Tibial nerve (tissue), 4 donors: ENCODE measurements at regions not wholly inside any gene's neighbourhood (a gene's known extent, or its start where the extent isn't known, plus 50 kb on each side); places are given as distances from the start of the nearest gene placed in this dataset.

ENCODE experiments used
- DNase-seq, 2 donors: peaks; one replicate each; pipeline ENCODE4 v3.0.0-alpha.2; 2019; ENCODE audit warnings: low spot score in 2 of 2
- H3K27ac ChIP-seq, 4 donors: fragments of 200-600 bp; sonication (generic) in 3 of 4; one replicate each; pipeline ENCODE4 v1.5.1; 2017 to 2019; ENCODE audit warnings: mild to moderate bottlenecking in 1 of 4
- H3K27me3 ChIP-seq, 2 donors: fragments of 200-600 bp; sonication (generic) in 1 of 2; one replicate each; pipeline versions ENCODE4 v1.5.1 to v1.6.0; 2017 to 2019
- H3K36me3 ChIP-seq, 3 donors: fragments of 200-600 bp; sonication (generic); one replicate each; pipeline ENCODE4 v1.5.1; 2018 to 2019
- H3K4me1 ChIP-seq, 4 donors: fragments of 200-600 bp; sonication (generic) in 3 of 4; one replicate each; pipeline ENCODE4 v1.5.1; 2017 to 2019
- H3K4me3 ChIP-seq, 4 donors: fragments of 200-600 bp; sonication (generic) in 3 of 4; one replicate each; pipeline ENCODE4 v1.5.1; 2017 to 2019; ENCODE audit warnings: mild to moderate bottlenecking in 1 of 4, moderate library complexity in 1 of 4
- H3K9me3 ChIP-seq, 4 donors: fragments of 200-600 bp; sonication (generic) in 3 of 4; one replicate each; pipeline ENCODE4 v1.5.1; 2017 to 2019
- EP300 ChIP-seq, 2 donors: sonication (generic); formaldehyde crosslinking; IDR thresholded peaks; one replicate each; pipeline ENCODE4 v1.6.1; 2017; ENCODE audit warnings: antibody characterized with exemption in 2 of 2, mild to moderate bottlenecking in 1 of 2
- POLR2A ChIP-seq, 2 donors: fragments of 450-650 bp; IDR thresholded peaks; one replicate each; pipeline ENCODE4 v1.6.1; 2017; ENCODE audit warnings: antibody characterized with exemption in 2 of 2, mild to moderate bottlenecking in 2 of 2, moderate library complexity in 2 of 2
- WGBS, 2 donors: methylation state at CpG; one replicate each; pipeline ENCODE4 v1.1.5; 2018; 5-methylcytosine and 5-hydroxymethylcytosine counted together
- TF ChIP-seq, protein P1 (sequence below), 5 experiments: fragments of 200-600 bp in 3 of 5; fragments of 450-650 bp in 2 of 5; sonication (generic) in 3 of 5; IDR thresholded peaks; one replicate each; pipeline ENCODE4 v1.5.1; 2016 to 2019; ENCODE audit warnings: antibody characterized with exemption in 5 of 5, mild to moderate bottlenecking in 3 of 5, moderate library complexity in 2 of 5

DNA sequence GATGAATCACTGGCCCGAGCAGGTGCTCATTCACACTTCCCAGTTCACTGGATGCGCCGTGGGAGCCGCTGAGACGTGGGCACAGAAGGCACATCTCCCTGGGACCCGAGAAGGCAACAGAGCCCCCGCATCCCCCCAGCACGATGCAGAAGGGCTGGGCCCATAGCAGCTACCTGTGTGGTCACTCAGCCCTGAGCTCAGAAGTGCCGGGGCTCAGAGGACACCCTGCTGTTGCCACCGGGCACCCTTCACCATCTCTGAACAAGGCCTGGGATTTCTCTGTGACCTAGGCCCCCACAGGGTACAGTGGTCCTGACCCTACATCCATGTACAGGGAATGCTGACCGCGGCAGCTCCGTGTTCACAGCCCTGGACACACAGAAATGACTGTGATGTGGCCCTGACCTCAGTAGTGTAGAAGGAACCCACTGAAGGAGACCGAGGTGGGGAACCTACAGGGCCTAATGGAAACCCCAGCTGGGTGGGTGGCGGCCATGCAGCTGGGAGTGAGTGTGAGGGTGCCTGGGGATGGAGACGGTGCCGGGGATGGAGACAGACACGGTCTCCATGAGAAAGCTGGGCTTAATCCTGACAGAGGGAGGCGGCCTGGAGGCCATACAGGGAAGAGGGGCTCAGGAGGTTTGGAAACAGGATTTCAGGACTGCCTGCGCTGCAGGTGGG, 111.9 kb upstream of the OTOS start:
- Histone ChIP-seq H3K4me1 (peaks cover 0 to 53% (median 45%) of the 10 kb centered on the region in 4 donors), H3K27me3 (no peaks in the 10 kb centered on the region), H3K9me3 (no peaks in the 10 kb centered on the region), H3K27ac (peak overlapping the region; percentile 91 to 97 (median 94)), H3K4me3 (no peak overlapping the region), H3K36me3 (no peaks in the 10 kb centered on the region)
- no peak for DNase-seq
- WGBS, 2 donors: 76 to 80% methylated on average over 20 of the region's 20 CpGs
- TF ChIP-seq EP300 (IDR thresholded peaks at IDR 0.05): no peak
- no peak for TF ChIP-seq POLR2A (IDR thresholded peaks at IDR 0.05)
- TF ChIP-seq, protein P1, sequence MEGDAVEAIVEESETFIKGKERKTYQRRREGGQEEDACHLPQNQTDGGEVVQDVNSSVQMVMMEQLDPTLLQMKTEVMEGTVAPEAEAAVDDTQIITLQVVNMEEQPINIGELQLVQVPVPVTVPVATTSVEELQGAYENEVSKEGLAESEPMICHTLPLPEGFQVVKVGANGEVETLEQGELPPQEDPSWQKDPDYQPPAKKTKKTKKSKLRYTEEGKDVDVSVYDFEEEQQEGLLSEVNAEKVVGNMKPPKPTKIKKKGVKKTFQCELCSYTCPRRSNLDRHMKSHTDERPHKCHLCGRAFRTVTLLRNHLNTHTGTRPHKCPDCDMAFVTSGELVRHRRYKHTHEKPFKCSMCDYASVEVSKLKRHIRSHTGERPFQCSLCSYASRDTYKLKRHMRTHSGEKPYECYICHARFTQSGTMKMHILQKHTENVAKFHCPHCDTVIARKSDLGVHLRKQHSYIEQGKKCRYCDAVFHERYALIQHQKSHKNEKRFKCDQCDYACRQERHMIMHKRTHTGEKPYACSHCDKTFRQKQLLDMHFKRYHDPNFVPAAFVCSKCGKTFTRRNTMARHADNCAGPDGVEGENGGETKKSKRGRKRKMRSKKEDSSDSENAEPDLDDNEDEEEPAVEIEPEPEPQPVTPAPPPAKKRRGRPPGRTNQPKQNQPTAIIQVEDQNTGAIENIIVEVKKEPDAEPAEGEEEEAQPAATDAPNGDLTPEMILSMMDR (IDR thresholded peaks at IDR 0.05): no peak

DNA sequence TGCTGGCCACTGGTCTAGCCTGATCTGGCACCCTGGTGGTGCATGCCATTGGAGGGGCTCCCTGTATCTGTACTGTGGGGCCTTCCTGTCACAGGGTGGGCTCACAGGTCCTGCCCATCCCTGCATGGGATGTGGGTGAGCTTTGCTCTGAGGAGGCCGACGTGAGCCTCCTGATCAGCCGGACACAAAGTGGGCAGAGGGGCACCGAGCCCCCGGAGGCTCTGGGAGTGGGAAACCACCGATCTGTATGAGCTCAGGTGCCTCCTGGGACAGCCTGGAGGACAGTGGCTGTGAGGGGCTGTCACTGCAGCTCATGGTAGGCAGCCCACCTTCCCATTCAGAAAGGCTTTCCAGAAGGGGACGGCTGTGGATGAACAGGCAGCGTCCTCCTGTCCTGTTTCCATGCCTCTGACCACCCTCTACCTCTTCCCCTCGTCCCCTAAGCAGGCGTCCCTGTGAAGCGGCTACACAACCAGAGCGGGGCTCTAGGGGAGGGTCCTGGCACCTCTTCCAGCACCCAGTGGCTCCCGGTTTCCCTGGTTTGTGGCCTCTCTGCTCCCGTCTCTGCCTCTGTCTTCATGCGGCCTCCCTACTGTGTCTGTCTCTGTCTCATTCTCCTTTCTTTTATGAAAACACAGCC, 112.5 kb upstream of the OTOS start:
- 84 to 92% methylated on average over 13 to 15 of the region's 15 CpGs for WGBS, 2 donors
- Histone ChIP-seq H3K4me3 (no peak overlapping the region), H3K9me3 (no peaks in the 10 kb centered on the region), H3K27ac (peak overlapping the region; percentile 91 to 97 (median 94)), H3K4me1 (peaks cover 0 to 46% (median 40%) of the 10 kb centered on the region in 4 donors), H3K27me3 (no peaks in the 10 kb centered on the region), H3K36me3 (no peaks in the 10 kb centered on the region)
- DNase-seq: no peak
- no peak for TF ChIP-seq EP300 (IDR thresholded peaks at IDR 0.05)
- no peak for TF ChIP-seq POLR2A (IDR thresholded peaks at IDR 0.05)
- TF ChIP-seq, protein P1 (IDR thresholded peaks at IDR 0.05): no peak

DNA sequence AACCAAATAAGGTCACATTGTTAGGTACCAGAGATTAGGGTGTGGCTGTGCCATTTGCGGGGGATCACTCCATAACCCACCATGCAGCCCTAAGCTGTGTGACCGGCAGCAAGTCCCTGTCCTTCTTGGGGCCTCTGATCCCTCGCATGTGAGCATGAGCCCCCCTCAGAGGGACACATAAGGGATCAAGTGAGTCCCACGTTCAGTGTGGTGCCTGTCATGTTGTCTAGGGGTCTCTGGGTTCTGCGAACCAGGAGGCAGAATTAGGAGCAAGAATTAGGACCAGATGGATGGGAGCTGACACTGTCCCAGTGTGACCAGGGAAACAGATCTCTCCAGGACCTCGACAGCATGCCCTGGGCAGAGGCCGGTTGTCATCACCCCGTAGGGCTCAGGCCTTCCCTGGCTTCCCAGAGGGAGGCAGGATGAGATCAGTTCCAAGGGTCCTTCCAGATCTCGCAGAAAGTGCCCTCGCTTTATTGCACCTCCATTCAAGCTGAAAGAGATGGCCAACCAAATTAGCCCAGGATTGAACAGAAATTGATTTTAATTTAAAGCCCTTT, 113.2 kb upstream of the OTOS start:
- Histone ChIP-seq H3K36me3 (no peaks in the 10 kb centered on the region), H3K27ac (peak overlapping the region; percentile 91 to 97 (median 94)), H3K27me3 (no peaks in the 10 kb centered on the region), H3K9me3 (no peaks in the 10 kb centered on the region), H3K4me3 (no peak overlapping the region), H3K4me1 (peaks cover 0 to 45% (median 36%) of the 10 kb centered on the region in 4 donors)
- no peak for TF ChIP-seq EP300 (IDR thresholded peaks at IDR 0.05)
- TF ChIP-seq POLR2A (IDR thresholded peaks at IDR 0.05): no peak
- TF ChIP-seq, protein P1 (IDR thresholded peaks at IDR 0.05): no peak
- 63 to 65% methylated on average over 10 of the region's 10 CpGs for WGBS, 2 donors
- DNase-seq: peak in 1 of 2 donors; percentile 4

DNA sequence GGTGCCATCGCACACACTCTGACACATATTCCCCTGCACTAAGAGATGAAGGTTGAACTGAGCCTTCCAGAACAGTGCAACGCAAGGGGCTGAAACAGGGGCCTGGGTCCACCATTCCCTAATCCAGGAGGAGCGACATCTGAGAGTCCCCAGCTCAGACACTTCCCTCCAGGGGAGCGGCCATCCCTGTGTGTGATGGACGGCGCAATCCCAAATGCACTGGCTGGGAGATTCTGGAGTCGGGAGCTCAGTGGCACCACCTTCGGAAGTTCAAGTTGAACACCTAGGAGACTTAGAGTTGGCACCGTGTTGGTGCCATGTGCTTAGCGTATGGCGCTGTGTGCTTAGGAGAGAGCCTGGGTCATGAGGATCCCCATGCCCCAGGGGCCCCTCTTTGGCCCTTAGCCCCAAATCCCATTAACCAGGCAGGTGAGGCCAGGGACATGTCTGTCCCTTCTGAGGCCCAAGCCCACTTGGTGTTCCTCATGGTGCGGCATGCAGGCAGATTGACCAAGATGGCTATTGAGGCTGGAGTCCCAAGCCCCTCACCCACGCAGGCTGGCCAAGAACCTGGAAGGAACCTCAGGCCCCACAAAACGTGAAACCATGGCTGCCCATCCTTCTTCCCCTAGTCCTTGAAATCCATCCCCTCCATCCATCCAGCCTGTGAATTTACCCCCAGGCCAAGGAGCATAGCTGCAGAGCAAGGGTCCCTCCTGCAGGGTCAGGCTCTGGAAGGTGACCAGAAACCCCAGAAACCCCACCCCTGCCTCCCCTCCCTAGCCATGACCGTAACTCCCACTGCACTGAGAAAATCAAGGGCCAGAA, 114.1 kb upstream of the OTOS start:
- Histone ChIP-seq H3K4me1 (peaks cover 0 to 42% (median 33%) of the 10 kb centered on the region in 4 donors), H3K27ac (peak overlapping the region in 2 of 4 donors; percentile 94 to 97), H3K9me3 (no peaks in the 10 kb centered on the region), H3K27me3 (no peaks in the 10 kb centered on the region), H3K36me3 (no peaks in the 10 kb centered on the region), H3K4me3 (no peak overlapping the region)
- WGBS, 2 donors: 92% methylated on average over 15 of the region's 15 CpGs
- TF ChIP-seq EP300 (IDR thresholded peaks at IDR 0.05) (no peak), POLR2A (IDR thresholded peaks at IDR 0.05) (no peak)
- TF ChIP-seq, protein P1 (IDR thresholded peaks at IDR 0.05): no peak
- no peak for DNase-seq
